Erythroblast (primary cell): ENCODE measurements at regions not wholly inside any gene's neighbourhood (a gene's known extent, or its start where the extent isn't known, plus 50 kb on each side); places are given as distances from the start of the nearest gene placed in this dataset.
A peak's percentile ranks its signal among the peaks of the same experiment; 100 is the strongest.
"Not testable (repeated sequence)": the region's sequence is repeated elsewhere in the genome, so short reads cannot be mapped to it uniquely, and the experiment has no call there.

Experiments
- DNase-seq, 2 experiments: peaks; one replicate each; lab custom pipeline; 2025; lab: John Stamatoyannopoulos, UW
- GATA1 ChIP-seq: IDR thresholded peaks from 2 replicates; pipeline ENCODE4 v1.6.1; 2011; ENCODE audit warnings: low read depth, mild to moderate bottlenecking, control low read depth, low read length, moderate library complexity
- POLR2A ChIP-seq: IDR thresholded peaks from 2 replicates; pipeline ENCODE4 v1.6.1; 2011; ENCODE audit warnings: mild to moderate bottlenecking, low read length

DNA sequence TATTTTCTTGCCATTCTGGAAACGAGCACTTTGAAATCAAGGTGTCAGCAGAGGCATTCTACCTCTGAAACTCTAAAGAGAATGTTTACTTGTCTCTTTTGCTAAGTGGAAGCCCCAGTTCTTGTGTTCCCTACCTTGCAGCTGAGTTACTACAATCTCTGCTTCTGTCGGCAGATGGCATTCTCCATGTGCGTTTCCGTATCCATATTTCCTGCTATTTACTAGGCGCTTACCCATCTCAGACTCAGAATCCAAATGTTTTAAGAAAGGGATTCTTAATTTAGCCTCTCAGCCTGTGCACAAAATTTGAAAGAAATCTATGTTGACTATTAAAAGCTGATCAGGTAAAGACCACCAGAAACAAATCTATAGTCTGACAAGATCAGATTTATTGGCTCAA is 221.3 kb upstream of the FTMT start:
- TF ChIP-seq GATA1: no peak
- no peak for TF ChIP-seq POLR2A

GRCh38 chr5:121634946-121635345 is 216.7 kb upstream of the FTMT start:
- no peak for DNase-seq
- TF ChIP-seq POLR2A (no peak), GATA1 (no peak)

More for the DNA sequence above, 221.3 kb upstream of the FTMT start:
- no peak for DNase-seq

GRCh38 chr5:121638126-121638525 is 213.6 kb upstream of the FTMT start:
- TF ChIP-seq GATA1 (no peak), POLR2A (no peak)
- DNase-seq: no peak

- DNase-seq: no peak
These were observed 211.4 kb upstream of the FTMT start for GRCh38 chr5:121640298-121640697.

GRCh38 chr5:121658221-121658620 is 193.5 kb upstream of the FTMT start:
- DNase-seq: no peak
- TF ChIP-seq POLR2A (no peak), GATA1 (no peak)

More at GRCh38 chr5:121640298-121640697, 211.4 kb upstream of the FTMT start:
- TF ChIP-seq GATA1: no peak
- no peak for TF ChIP-seq POLR2A

GRCh38 chr5:121660142-121660541 is 191.5 kb upstream of the FTMT start:
- no peak for TF ChIP-seq GATA1
- TF ChIP-seq POLR2A: no peak
- DNase-seq: no peak

GRCh38 chr5:121665542-121665941 is 186.1 kb upstream of the FTMT start:
- not testable (repeated sequence) for DNase-seq

DNA sequence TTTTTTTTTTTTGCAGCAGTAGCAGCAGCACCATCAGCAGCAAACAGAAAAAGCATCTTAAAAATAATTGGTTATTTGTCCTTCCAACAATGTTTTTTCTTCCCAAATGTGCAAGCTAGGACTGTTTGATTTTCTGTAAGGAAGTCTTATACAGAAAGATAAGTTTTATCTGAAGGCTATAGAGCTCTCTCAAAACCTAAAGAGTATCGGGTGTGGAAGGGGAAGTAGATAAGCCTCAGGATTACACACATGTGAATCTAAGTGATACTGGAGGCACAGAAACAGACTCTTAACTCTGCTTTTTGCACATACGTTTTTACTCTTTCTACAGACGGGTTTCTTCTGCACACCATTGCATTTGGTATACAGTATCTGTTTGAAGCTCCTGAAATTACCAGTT is 184.4 kb upstream of the FTMT start:
- DNase-seq: peak; percentile 49 to 86
- TF ChIP-seq GATA1 (no peak), POLR2A (no peak)

- TF ChIP-seq GATA1 (no peak), POLR2A (no peak)
- peak in 1 of 2 experiments; percentile 18 for DNase-seq
These were observed 183.0 kb upstream of the FTMT start for GRCh38 chr5:121668635-121669034.

GRCh38 chr5:121671624-121672023 is 180.1 kb upstream of the FTMT start:
- no peak for DNase-seq
- TF ChIP-seq GATA1 (no peak), POLR2A (no peak)

DNA sequence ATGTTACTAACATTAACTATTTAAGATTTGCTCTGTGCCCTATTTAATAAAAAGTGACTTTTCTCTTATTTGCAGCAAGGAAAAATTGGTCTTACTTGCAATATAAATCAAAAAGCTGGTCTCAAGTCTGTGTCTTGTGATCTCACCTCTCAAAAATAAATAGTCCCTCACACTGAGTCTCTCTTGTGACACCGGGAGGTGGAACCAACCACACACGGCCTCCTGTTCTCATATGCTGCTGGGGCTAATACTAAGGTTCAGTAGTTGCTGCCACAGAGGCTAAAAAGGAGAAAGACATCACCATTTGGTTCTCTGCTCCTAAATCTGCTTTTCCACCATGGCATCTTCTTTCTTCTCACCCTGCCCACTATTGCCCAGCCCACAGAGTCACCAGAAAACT is 175.8 kb upstream of the FTMT start:
- TF ChIP-seq GATA1 (no peak), POLR2A (no peak)
- DNase-seq: peak in 1 of 2 experiments; percentile 3

- peak; percentile 37 to 50 for DNase-seq
These were observed 170.3 kb upstream of the FTMT start for GRCh38 chr5:121681229-121681855.

DNA sequence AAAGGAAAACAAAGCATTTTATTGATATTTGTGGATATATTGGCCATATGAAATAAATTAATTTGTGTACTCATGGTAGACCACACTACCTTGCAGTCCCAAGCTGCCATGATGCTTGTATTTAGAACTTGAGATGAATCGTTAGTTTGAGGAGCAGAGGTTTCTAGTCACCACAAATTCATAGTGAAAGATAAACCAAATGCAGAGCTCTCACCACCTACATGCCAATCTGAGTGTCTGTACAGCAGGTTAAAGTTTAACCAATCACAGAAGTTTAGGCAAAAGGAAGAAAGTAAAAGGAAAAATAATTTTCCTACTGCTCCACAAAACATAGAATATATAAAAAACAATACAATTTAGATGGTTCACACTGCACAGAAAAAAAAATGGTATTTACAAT is 163.6 kb upstream of the FTMT start:
- DNase-seq: no peak
- no peak for TF ChIP-seq POLR2A
- TF ChIP-seq GATA1: no peak

More at GRCh38 chr5:121681229-121681855, 170.3 kb upstream of the FTMT start:
- TF ChIP-seq GATA1 (no peak), POLR2A (no peak)

- TF ChIP-seq GATA1 (no peak), POLR2A (no peak)
- no peak for DNase-seq
These were observed 162.9 kb upstream of the FTMT start for GRCh38 chr5:121688781-121689180.

DNA sequence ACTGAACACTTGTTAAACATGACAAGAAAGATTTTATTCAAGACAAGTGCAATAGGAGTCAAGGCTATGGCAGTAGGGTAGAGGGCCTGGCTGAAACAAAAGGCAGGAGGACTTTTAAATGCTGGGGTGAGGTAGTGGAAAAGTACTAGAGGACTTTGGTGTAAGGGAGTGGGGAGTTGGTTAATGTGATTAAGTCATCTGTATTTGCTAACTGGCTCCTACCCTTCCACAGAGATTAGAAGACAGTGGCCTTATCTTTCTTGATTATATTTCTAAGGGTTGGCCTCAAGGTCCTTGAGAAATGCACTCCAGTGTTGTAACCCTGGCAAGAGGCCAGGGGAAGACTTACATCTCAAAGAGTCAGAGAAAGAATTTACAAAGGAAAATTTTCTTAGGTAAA is 160.2 kb upstream of the FTMT start:
- peak; percentile 79 to 93 for DNase-seq
- no peak for TF ChIP-seq POLR2A
- TF ChIP-seq GATA1: no peak
